T follicular helper cell (primary cell): ENCODE measurements at regions not wholly inside any gene's neighbourhood (a gene's known extent, or its start where the extent isn't known, plus 50 kb on each side); places are given as distances from the start of the nearest gene placed in this dataset.

Experiments
- DNase-seq: peaks from one replicate; pipeline ENCODE4 v3.0.0-alpha.2; 2020; ENCODE audit warnings: low read depth

DNA sequence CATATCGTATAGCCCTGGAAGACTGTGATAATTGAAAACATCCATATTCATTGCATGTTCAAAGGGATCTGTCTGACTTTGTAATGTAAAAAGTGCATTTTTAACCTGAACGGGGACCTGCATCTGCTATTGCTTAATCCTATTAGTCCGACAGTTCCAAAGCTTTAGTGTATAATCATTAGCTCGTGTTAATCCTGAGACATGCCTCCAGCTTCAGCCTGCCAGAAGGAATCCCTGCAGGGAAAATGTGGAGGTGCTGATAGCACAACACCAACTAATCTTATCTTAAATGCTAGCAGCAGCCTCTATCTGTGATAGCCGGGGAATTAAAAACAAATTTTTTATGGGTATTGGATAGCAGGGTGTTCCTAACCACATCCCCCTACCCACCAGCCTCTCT, 495.2 kb downstream of the TLE4 start:
- DNase-seq, result no peak

GRCh38 chr9:80062567-80062966, 490.8 kb downstream of the TLE4 start:
- DNase-seq, result no peak

GRCh38 chr9:80061940-80062339, 490.2 kb downstream of the TLE4 start:
- DNase-seq, result no peak

GRCh38 chr9:80061096-80061495, 489.3 kb downstream of the TLE4 start:
- DNase-seq, result no peak

- DNase-seq, result no peak
Measured at GRCh38 chr9:80059979-80060378, 488.2 kb downstream of the TLE4 start.

- DNase-seq, result no peak
Measured at GRCh38 chr9:80059191-80059590, 487.4 kb downstream of the TLE4 start.

GRCh38 chr9:80052830-80053229, 481.1 kb downstream of the TLE4 start:
- no peak for DNase-seq

- no peak for DNase-seq
Measured at GRCh38 chr9:80049096-80049782, 477.5 kb downstream of the TLE4 start.

DNA sequence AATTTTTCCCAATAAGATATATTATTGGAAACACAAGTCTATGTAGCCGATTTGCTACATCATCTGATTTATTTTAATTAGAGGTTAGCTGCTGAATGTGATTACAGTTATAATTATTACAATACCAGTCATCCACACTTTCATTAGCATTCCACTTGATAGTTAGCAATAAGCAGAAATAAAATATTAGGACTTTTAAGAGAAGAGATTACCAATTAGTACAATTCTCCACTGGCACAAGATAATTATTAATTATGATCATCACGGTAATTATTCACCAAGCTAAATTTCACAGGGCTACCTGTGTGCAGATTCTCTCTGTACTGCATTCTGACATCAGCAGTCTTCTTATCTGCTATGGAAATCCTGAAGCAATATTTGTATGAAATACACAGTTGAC, 474.7 kb downstream of the TLE4 start:
- DNase-seq, result no peak

GRCh38 chr9:80041821-80042220, 470.1 kb downstream of the TLE4 start:
- no peak for DNase-seq

GRCh38 chr9:80040457-80040856, 468.7 kb downstream of the TLE4 start:
- no peak for DNase-seq

DNA sequence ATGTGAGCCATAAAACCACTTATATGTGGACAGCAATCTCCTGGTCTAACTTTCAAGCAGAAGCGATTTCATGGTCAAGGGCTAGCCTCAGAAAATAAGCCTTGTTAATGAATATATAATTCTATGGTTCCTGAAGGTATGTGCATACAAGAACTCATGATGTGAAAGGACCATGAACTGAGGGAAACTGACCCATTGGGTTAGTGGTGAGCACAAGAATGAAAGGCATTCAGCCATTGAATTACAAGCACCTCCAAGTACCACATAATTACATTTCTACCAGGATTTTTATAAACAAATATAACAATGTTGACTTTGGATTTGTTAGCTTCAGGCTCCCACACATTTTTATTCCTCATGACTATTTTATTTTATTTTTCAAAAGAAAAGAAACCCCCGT, 459.0 kb downstream of the TLE4 start:
- DNase-seq, result no peak

GRCh38 chr9:80028501-80028900, 456.7 kb downstream of the TLE4 start:
- no peak for DNase-seq

DNA sequence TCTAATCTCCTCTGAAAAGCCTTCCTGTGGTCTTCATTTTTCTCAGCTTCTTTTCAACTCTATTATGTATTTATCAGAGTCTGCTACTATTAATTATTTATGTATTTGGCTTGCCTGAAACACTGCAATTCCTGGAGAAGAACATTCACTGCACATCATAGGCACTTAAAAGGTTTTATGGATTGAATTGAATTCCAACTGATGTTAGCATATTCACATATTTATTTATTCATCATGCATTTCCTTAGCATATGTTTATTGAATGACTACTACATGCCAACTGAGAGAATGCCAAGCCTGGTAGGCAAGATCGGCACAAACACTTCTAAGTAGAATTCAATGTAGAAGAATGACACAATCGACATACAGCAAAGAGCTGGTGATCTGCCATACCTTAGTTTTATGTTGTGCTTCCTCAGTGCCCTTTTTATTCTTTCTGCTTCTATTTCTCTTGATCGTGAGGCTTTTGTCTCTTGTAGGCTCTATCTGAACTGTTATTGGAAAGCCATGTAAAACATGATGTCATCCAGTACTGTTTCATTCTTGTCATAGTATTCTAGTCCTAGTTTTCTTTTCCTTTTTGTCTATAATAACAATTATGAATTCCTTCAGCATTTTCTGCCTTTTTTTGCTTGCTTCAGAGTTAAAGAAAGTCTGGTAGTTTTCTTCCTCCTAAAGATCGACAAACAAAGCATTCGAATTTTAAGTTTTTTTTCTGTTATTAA, 454.2 kb downstream of the TLE4 start:
- DNase-seq, result no peak

DNA sequence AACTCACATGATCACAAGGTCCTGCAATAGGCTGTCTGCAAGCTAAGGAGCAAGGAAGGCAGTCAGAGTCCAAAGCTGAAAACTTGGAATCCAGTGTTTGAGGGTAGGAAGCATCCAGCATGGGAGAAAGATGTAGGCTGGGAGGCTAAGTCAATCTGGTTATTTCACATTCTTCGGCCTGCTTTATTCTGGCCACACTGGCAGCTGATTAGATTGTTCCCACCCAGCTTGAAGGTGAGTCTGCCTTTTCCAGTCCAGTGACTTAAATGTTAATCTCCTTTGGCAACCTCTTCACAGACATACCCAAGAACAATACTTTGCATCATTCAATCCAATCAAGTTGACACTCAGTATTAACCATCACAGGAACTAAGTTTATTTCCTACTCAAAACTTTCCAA, 453.4 kb downstream of the TLE4 start:
- DNase-seq, result no peak

- DNase-seq, result no peak
Measured at GRCh38 chr9:80020530-80020929, 448.8 kb downstream of the TLE4 start.

DNA sequence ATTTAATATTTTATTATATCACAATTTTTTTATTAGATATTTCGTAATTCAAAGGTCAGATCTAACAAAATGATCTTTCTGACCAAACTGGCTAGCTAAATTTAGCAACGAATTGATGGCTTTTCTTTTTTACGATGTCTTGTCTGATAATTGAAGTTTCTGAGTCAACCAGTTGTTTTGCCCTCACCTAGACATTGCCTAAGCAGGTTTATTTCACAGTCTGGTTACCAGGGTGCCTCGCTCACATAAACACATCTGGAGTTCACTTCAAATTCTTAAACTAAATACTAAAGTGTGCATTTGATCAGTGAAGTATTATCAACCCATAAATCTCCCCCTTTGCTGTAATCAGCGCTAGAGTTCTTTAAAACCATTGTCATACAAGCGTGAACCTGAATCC, 448.3 kb downstream of the TLE4 start:
- no peak for DNase-seq

DNA sequence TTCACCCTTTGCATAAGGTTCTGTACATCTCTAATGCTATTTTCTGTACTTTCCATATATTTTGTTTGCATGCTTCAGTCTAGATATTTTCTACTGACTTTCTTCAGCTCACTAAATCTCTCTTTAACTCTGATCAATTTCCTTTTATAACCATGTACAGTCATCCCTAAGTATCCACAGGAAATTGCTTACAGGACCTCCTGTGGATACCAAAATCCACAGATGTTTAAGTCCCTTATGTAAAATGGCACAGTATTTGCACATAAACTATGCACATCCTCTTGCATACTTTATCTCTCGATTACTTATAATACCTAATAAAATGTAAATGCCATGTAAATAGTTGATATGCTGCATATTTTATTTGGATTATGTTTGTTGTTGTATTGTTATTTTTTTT, 442.1 kb downstream of the TLE4 start:
- no peak for DNase-seq

- DNase-seq, result no peak
Measured at GRCh38 chr9:80012557-80013330, 441.0 kb downstream of the TLE4 start.

GRCh38 chr9:80009204-80009603, 437.4 kb downstream of the TLE4 start:
- DNase-seq, result no peak

DNA sequence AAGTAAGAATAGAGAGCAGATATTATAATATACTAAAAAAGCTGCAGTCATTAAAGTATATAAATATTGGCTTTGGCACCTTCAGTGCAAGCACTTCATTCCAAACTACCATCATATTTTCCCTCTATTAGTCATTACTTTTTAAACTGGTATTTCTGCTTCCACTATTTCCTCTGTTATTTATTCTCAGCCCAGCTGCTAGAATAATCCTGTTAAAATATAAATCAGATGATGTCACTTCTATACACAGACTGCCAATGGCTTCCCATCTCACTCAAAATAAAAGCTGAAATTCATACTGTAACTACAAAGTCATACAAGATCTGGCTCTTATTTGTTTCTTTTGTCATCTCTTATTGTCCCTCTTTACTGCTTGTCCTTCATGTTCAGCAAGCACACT, 432.9 kb downstream of the TLE4 start:
- DNase-seq, result no peak

GRCh38 chr9:79990536-79990935, 418.8 kb downstream of the TLE4 start:
- no peak for DNase-seq

DNA sequence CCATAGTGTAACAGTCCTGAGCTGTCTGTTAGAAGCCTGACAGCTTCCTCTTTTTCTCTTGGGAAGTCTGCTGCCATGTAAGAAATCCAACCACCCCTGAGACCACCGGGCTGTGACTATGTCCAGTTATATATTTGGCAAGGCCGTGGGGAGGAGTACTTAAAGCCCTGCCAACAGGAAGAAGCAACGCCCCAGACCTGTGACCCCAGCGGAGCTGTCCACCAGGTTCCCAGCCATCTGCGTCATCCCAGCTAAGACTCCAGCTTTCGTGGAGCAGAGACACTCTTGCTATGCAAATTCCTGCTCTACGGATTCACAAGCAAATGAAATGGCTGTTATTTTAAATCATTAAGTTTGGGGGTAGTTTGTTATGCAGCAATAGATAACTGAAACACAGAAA, 417.3 kb downstream of the TLE4 start:
- no peak for DNase-seq
